HEK293 (cell line): ENCODE measurements at regions not wholly inside any gene's neighbourhood (a gene's known extent, or its start where the extent isn't known, plus 50 kb on each side); places are given as distances from the start of the nearest gene placed in this dataset.

ENCODE experiments used
- CTCF ChIA-PET: fragments of 350-600 bp; formaldehyde crosslinking; extraction: SDS; loops from one replicate; lab custom pipeline; 2021; ENCODE audit warnings: antibody characterized with exemption; lab: Yijun Ruan, JAX
- POLR2A ChIA-PET: fragments of 300-600 bp; formaldehyde crosslinking; extraction: SDS; loops from one replicate; lab custom pipeline; 2020; ENCODE audit warnings: antibody characterized with exemption, inconsistent platforms; lab: Yijun Ruan, JAX
- H3K27ac ChIP-seq: fragments of 200-500 bp; sonication (Bioruptor generic); 2 replicates; pipeline ENCODE4 v1.5.1; 2014; ENCODE audit warnings: low read depth, low read length, control low read depth, inconsistent platforms; ENCODE audit errors: extremely low read depth
- H3K36me3 ChIP-seq, 2 experiments: fragments of 200-500 bp in 1 of 2; sonication (Bioruptor generic) in 1 of 2; 1 replicate in 1 of 2; 2 replicates in 1 of 2; pipeline ENCODE4 v1.5.1; 2014 to 2017; ENCODE audit warnings: inconsistent platforms in 2 of 2, low read length in 2 of 2; ENCODE audit not compliant: control insufficient read depth in 2 of 2, insufficient read depth in 1 of 2
- H3K4me1 ChIP-seq: fragments of 200-500 bp; sonication (Bioruptor generic); 2 replicates; pipeline ENCODE4 v1.5.1; 2014; ENCODE audit warnings: mild to moderate bottlenecking, low read length, inconsistent platforms; ENCODE audit not compliant: control insufficient read depth, insufficient read depth
- H3K4me3 ChIP-seq: 2 replicates; pipeline ENCODE4 v1.5.1; 2011; ENCODE audit warnings: low read depth, mild to moderate bottlenecking, control low read depth, low read length, moderate library complexity
- H3K9me3 ChIP-seq: fragments of 200-500 bp; sonication (Bioruptor generic); 2 replicates; pipeline ENCODE4 v1.5.1; 2014; ENCODE audit warnings: low read depth, low read length, inconsistent platforms; ENCODE audit not compliant: control insufficient read depth, insufficient read depth
- GLI2 ChIP-seq: fragments of 450-650 bp; formaldehyde crosslinking; IDR thresholded peaks from 2 replicates; pipeline ENCODE4; 2017; ENCODE audit warnings: missing biosample characterization, missing genetic modification characterization, low read depth, borderline replicate concordance
- IKZF3 ChIP-seq: fragments of 450-650 bp; IDR thresholded peaks from 2 replicates; pipeline ENCODE4 v1.5.0; 2018; ENCODE audit warnings: missing biosample characterization, mild to moderate bottlenecking, missing genetic modification characterization, moderate library complexity
- OSR2 ChIP-seq: fragments of 450-650 bp; formaldehyde crosslinking; IDR thresholded peaks from 2 replicates; pipeline ENCODE4 v1.5.1; 2016; ENCODE audit warnings: missing biosample characterization, missing genetic modification characterization
- SCRT1 ChIP-seq: fragments of 450-650 bp; formaldehyde crosslinking; IDR thresholded peaks from 2 replicates; pipeline ENCODE4 v1.5.1; 2016; ENCODE audit warnings: missing biosample characterization, missing genetic modification characterization, borderline replicate concordance
- ZBTB20 ChIP-seq: fragments of 450-650 bp; formaldehyde crosslinking; IDR thresholded peaks from 2 replicates; pipeline ENCODE4 v1.5.1; 2016; ENCODE audit warnings: missing biosample characterization, missing genetic modification characterization
- ZFP41 ChIP-seq: fragments of 450-650 bp; formaldehyde crosslinking; IDR thresholded peaks from 2 replicates; pipeline ENCODE4 v1.5.1; 2016; ENCODE audit warnings: missing biosample characterization, missing genetic modification characterization, borderline replicate concordance
- ZNF155 ChIP-seq: fragments of 450-650 bp; formaldehyde crosslinking; IDR thresholded peaks from 2 replicates; pipeline ENCODE4 v1.5.1; 2016; ENCODE audit warnings: missing biosample characterization, missing genetic modification characterization
- ZNF19 ChIP-seq: fragments of 450-650 bp; formaldehyde crosslinking; IDR thresholded peaks from 2 replicates; pipeline ENCODE4; 2016; ENCODE audit warnings: missing biosample characterization, missing genetic modification characterization, low read depth
- ZNF223 ChIP-seq: fragments of 450-650 bp; formaldehyde crosslinking; IDR thresholded peaks from 2 replicates; pipeline ENCODE4 v1.5.1; 2016; ENCODE audit warnings: missing biosample characterization, missing genetic modification characterization
- ZNF366 ChIP-seq: fragments of 450-650 bp; formaldehyde crosslinking; conservative IDR thresholded peaks from 2 replicates; pipeline ENCODE4 v1.5.1; 2016; ENCODE audit warnings: missing biosample characterization, missing genetic modification characterization
- ZNF404 ChIP-seq: fragments of 450-650 bp; formaldehyde crosslinking; IDR thresholded peaks from 2 replicates; pipeline ENCODE4 v1.5.1; 2017; ENCODE audit warnings: missing biosample characterization, missing genetic modification characterization
- ZNF48 ChIP-seq: fragments of 450-650 bp; formaldehyde crosslinking; IDR thresholded peaks from 2 replicates; pipeline ENCODE4 v1.5.1; 2016; ENCODE audit warnings: missing biosample characterization, missing genetic modification characterization
- ZNF514 ChIP-seq: fragments of 450-650 bp; formaldehyde crosslinking; IDR thresholded peaks from 2 replicates; pipeline ENCODE4 v1.5.1; 2016; ENCODE audit warnings: missing biosample characterization, missing genetic modification characterization
- ZNF558 ChIP-seq: fragments of 450-650 bp; formaldehyde crosslinking; IDR thresholded peaks from 2 replicates; pipeline ENCODE4 v1.5.1; 2016; ENCODE audit warnings: missing biosample characterization, missing genetic modification characterization
- ZNF670 ChIP-seq: fragments of 450-650 bp; formaldehyde crosslinking; IDR thresholded peaks from 2 replicates; pipeline ENCODE4 v1.5.1; 2016; ENCODE audit warnings: missing biosample characterization, missing genetic modification characterization, low read depth
- ZNF830 ChIP-seq: fragments of 450-650 bp; IDR thresholded peaks from 2 replicates; pipeline ENCODE4 v1.5.0; 2018; ENCODE audit warnings: missing biosample characterization, missing genetic modification characterization, low read depth, mild to moderate bottlenecking, moderate library complexity
- TF ChIP-seq, protein P1 (sequence below): fragments of 450-650 bp; formaldehyde crosslinking; IDR thresholded peaks from 2 replicates; pipeline ENCODE4 v1.5.1; 2016; ENCODE audit warnings: missing biosample characterization, missing genetic modification characterization
- TF ChIP-seq, protein P2 (sequence below): fragments of 450-650 bp; formaldehyde crosslinking; IDR thresholded peaks from 2 replicates; pipeline ENCODE4 v1.5.1; 2017; ENCODE audit warnings: missing biosample characterization, missing genetic modification characterization
- TF ChIP-seq, protein P3 (sequence below): fragments of 450-650 bp; formaldehyde crosslinking; IDR thresholded peaks from 2 replicates; pipeline ENCODE4 v1.5.1; 2016; ENCODE audit warnings: missing biosample characterization, missing genetic modification characterization
- TF ChIP-seq, protein P4 (sequence below): fragments of 450-650 bp; formaldehyde crosslinking; IDR thresholded peaks from 2 replicates; pipeline ENCODE4 v1.5.1; 2016; ENCODE audit warnings: missing biosample characterization, missing genetic modification characterization, low read depth
- TF ChIP-seq, protein P5 (sequence below): fragments of 450-650 bp; formaldehyde crosslinking; conservative IDR thresholded peaks from 2 replicates; pipeline ENCODE4 v1.5.1; 2016; ENCODE audit warnings: low read depth, missing biosample characterization, missing genetic modification characterization

DNA sequence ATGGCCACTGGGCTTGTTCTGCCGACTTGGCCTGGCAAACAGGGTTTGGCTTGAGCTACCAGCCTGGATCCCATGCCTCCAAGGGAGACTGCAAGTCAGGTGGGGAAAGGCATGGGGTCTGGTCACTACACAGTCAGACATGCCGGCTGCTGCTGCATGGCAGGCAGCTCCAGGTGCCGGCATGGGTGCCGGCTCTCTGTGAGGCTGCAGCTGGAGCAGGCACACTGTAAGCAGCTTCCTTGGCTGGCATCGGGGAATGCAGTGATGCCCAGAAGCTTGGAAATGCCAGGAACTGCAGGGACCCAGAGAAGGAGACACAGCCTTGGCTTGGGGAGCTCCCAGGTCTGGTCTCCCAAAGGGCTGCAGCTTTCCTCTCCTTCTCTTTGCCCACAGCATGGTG, 305.5 kb upstream of the NRG3 start (continued):
- TF ChIP-seq ZFP41 (tag by site-specific recombination) (no peak), ZNF19 (tag by site-specific recombination) (no peak), ZNF830 (tag by site-specific recombination) (no peak), ZNF670 (tag by site-specific recombination) (no peak), OSR2 (tag by site-specific recombination) (no peak), ZNF558 (tag by site-specific recombination) (no peak)
- TF ChIP-seq, protein P1, sequence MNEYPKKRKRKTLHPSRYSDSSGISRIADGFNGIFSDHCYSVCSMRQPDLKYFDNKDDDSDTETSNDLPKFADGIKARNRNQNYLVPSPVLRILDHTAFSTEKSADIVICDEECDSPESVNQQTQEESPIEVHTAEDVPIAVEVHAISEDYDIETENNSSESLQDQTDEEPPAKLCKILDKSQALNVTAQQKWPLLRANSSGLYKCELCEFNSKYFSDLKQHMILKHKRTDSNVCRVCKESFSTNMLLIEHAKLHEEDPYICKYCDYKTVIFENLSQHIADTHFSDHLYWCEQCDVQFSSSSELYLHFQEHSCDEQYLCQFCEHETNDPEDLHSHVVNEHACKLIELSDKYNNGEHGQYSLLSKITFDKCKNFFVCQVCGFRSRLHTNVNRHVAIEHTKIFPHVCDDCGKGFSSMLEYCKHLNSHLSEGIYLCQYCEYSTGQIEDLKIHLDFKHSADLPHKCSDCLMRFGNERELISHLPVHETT (tag by site-specific recombination) = no peak
- TF ChIP-seq, protein P2, sequence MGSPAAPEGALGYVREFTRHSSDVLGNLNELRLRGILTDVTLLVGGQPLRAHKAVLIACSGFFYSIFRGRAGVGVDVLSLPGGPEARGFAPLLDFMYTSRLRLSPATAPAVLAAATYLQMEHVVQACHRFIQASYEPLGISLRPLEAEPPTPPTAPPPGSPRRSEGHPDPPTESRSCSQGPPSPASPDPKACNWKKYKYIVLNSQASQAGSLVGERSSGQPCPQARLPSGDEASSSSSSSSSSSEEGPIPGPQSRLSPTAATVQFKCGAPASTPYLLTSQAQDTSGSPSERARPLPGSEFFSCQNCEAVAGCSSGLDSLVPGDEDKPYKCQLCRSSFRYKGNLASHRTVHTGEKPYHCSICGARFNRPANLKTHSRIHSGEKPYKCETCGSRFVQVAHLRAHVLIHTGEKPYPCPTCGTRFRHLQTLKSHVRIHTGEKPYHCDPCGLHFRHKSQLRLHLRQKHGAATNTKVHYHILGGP = no peak

DNA sequence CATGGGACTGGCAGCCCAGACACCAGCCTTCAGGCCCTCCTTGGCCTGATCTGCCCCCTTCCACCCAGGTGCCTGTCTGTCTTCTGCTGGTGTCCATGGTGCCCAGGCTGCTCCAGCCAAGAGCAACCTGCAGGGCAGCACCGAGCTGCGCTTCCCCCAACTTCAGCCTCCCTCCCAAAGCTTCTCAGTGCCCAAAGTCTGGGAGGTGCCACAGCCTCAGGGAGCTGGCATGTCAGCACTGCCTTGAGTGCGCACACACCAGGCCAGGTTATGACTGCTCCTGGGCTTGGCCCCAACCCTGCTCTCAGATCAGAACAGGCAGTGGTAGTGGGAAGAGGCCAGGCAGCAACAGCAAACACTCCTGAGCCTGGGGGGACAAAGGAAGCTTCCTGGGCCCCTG, 304.6 kb upstream of the NRG3 start:
- H3K9me3 ChIP-seq = no peaks in the 10 kb centered on the region
- H3K27ac ChIP-seq = no peak overlapping the region
- no peaks in the 10 kb centered on the region for H3K36me3 ChIP-seq
- POLR2A ChIA-PET = no interaction called here
- CTCF ChIA-PET = no interaction called here
- TF ChIP-seq ZNF155 (tag by site-specific recombination) (no peak), GLI2 (no peak), ZNF366 (tag by site-specific recombination) (no peak), ZNF514 (tag by site-specific recombination) (no peak), ZNF223 (tag by site-specific recombination) (no peak), IKZF3 (tag by site-specific recombination) (no peak), ZNF404 (tag by site-specific recombination) (no peak), SCRT1 (tag by site-specific recombination) (no peak), ZNF48 (tag by site-specific recombination) (no peak), ZBTB20 (no peak)
- TF ChIP-seq, protein P3, sequence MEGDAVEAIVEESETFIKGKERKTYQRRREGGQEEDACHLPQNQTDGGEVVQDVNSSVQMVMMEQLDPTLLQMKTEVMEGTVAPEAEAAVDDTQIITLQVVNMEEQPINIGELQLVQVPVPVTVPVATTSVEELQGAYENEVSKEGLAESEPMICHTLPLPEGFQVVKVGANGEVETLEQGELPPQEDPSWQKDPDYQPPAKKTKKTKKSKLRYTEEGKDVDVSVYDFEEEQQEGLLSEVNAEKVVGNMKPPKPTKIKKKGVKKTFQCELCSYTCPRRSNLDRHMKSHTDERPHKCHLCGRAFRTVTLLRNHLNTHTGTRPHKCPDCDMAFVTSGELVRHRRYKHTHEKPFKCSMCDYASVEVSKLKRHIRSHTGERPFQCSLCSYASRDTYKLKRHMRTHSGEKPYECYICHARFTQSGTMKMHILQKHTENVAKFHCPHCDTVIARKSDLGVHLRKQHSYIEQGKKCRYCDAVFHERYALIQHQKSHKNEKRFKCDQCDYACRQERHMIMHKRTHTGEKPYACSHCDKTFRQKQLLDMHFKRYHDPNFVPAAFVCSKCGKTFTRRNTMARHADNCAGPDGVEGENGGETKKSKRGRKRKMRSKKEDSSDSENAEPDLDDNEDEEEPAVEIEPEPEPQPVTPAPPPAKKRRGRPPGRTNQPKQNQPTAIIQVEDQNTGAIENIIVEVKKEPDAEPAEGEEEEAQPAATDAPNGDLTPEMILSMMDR (tag by site-specific recombination) = no peak
- TF ChIP-seq, protein P4, sequence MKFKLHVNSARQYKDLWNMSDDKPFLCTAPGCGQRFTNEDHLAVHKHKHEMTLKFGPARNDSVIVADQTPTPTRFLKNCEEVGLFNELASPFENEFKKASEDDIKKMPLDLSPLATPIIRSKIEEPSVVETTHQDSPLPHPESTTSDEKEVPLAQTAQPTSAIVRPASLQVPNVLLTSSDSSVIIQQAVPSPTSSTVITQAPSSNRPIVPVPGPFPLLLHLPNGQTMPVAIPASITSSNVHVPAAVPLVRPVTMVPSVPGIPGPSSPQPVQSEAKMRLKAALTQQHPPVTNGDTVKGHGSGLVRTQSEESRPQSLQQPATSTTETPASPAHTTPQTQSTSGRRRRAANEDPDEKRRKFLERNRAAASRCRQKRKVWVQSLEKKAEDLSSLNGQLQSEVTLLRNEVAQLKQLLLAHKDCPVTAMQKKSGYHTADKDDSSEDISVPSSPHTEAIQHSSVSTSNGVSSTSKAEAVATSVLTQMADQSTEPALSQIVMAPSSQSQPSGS (tag by site-specific recombination) = no peak
- TF ChIP-seq, protein P5, sequence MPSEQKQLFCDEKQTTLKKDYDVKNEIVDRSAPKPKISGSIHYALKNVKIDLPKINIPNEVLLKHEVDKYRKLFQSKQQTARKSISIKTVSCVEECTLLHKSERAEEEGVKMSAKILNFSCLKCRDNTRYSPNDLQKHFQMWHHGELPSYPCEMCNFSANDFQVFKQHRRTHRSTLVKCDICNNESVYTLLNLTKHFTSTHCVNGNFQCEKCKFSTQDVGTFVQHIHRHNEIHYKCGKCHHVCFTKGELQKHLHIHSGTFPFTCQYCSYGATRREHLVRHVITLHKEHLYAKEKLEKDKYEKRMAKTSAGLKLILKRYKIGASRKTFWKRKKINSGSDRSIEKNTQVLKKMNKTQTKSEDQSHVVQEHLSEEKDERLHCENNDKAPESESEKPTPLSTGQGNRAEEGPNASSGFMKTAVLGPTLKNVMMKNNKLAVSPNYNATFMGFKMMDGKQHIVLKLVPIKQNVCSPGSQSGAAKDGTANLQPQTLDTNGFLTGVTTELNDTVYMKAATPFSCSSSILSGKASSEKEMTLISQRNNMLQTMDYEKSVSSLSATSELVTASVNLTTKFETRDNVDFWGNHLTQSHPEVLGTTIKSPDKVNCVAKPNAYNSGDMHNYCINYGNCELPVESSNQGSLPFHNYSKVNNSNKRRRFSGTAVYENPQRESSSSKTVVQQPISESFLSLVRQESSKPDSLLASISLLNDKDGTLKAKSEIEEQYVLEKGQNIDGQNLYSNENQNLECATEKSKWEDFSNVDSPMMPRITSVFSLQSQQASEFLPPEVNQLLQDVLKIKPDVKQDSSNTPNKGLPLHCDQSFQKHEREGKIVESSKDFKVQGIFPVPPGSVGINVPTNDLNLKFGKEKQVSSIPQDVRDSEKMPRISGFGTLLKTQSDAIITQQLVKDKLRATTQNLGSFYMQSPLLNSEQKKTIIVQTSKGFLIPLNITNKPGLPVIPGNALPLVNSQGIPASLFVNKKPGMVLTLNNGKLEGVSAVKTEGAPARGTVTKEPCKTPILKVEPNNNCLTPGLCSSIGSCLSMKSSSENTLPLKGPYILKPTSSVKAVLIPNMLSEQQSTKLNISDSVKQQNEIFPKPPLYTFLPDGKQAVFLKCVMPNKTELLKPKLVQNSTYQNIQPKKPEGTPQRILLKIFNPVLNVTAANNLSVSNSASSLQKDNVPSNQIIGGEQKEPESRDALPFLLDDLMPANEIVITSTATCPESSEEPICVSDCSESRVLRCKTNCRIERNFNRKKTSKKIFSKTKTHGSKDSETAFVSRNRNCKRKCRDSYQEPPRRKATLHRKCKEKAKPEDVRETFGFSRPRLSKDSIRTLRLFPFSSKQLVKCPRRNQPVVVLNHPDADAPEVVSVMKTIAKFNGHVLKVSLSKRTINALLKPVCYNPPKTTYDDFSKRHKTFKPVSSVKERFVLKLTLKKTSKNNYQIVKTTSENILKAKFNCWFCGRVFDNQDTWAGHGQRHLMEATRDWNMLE (tag by site-specific recombination) = no peak
- no peak overlapping the region for H3K4me3 ChIP-seq
- H3K4me1 ChIP-seq = no peaks in the 10 kb centered on the region
